CD4-positive, alpha-beta T cell (primary cell): ENCODE measurements at regions not wholly inside any gene's neighbourhood (a gene's known extent, or its start where the extent isn't known, plus 50 kb on each side); places are given as distances from the start of the nearest gene placed in this dataset.

Source experiments
- ATAC-seq: fragments of 200-7000 bp; cut with Tn5 transposase; one replicate; pipeline ENCODE4 v1.10.0; 2022; ENCODE audit warnings: mild to moderate bottlenecking; ENCODE audit not compliant: poor library complexity
- CTCF ChIA-PET: fragments of 350-600 bp; sonication (Branson Sonifier 250); formaldehyde crosslinking; loops from one replicate; lab custom pipeline; 2021; ENCODE audit warnings: antibody characterized with exemption, inconsistent platforms; lab: Charles Lee
- POLR2A ChIA-PET: fragments of 350-600 bp; sonication (Branson Sonifier 250); formaldehyde crosslinking; loops from one replicate; lab custom pipeline; 2021; ENCODE audit warnings: antibody characterized with exemption, inconsistent platforms; lab: Charles Lee
- DNase-seq, 14 experiments: peaks; one replicate each; pipeline ENCODE4 v3.0.0-alpha.2; 2013 to 2020; ENCODE audit warnings: mixed read lengths in 2 of 14
- H3K27ac ChIP-seq, 2 donors: one replicate each; pipeline versions ENCODE4 v1.5.1 to v1.7.0; 2013; ENCODE audit warnings: low read length in 2 of 2, low read depth in 1 of 2, mild to moderate bottlenecking in 1 of 2
- H3K27me3 ChIP-seq, 2 experiments: 1 replicate in 1 of 2; 2 replicates in 1 of 2; pipeline versions ENCODE4 v1.6.1 to v1.7.0; 2013; ENCODE audit warnings: low read length in 2 of 2, control low read depth in 1 of 2, mild to moderate bottlenecking in 1 of 2, moderate library complexity in 1 of 2; ENCODE audit not compliant: insufficient read depth in 2 of 2, control insufficient read depth in 1 of 2
- H3K36me3 ChIP-seq: one replicate; pipeline ENCODE4 v1.6.1; 2013; ENCODE audit warnings: low read length, control low read depth; ENCODE audit not compliant: insufficient read depth
- H3K4me1 ChIP-seq: one replicate; pipeline ENCODE4 v1.6.1; 2013; ENCODE audit warnings: low read length, control low read depth; ENCODE audit not compliant: insufficient read depth
- H3K4me3 ChIP-seq: one replicate; pipeline ENCODE4 v1.5.1; 2013; ENCODE audit warnings: mild to moderate bottlenecking, low read length, moderate library complexity
- H3K9me3 ChIP-seq, 2 experiments: 1 replicate in 1 of 2; 2 replicates in 1 of 2; pipeline versions ENCODE4 v1.6.1 to v1.7.0; 2013; ENCODE audit warnings: low read length in 2 of 2, mild to moderate bottlenecking in 2 of 2, control low read depth in 1 of 2, moderate library complexity in 1 of 2; ENCODE audit not compliant: control insufficient read depth in 1 of 2, insufficient read depth in 1 of 2
- H3K27ac Mint-ChIP-seq: one replicate; pipeline ENCODE4 v1.8.0; 2020; ENCODE audit warnings: mixed read lengths
- H3K27me3 Mint-ChIP-seq: one replicate; pipeline ENCODE4 v1.8.0; 2021; ENCODE audit warnings: mixed read lengths
- H3K36me3 Mint-ChIP-seq: one replicate; pipeline ENCODE4 v1.8.0; 2021; ENCODE audit warnings: low read depth, mixed read lengths
- H3K4me1 Mint-ChIP-seq: one replicate; pipeline ENCODE4 v1.8.0; 2021; ENCODE audit warnings: low read depth, mixed read lengths
- H3K4me3 Mint-ChIP-seq: one replicate; pipeline ENCODE4 v1.8.0; 2020; ENCODE audit warnings: mild to moderate bottlenecking, mixed read lengths
- H3K9me3 Mint-ChIP-seq: one replicate; pipeline ENCODE4 v1.8.0; 2020; ENCODE audit warnings: mixed read lengths
- CTCF ChIP-seq: fragments of 200-600 bp; IDR thresholded peaks from one replicate; pipeline ENCODE4 v1.8.0; 2022; ENCODE audit warnings: antibody characterized with exemption, mild to moderate bottlenecking
- intact Hi-C, 2 experiments: fragments of 100-400 bp; cut with DNase I in 1 of 2; cut with micrococcal nuclease in 1 of 2; formaldehyde crosslinking; loops; one replicate each; pipeline versions ENCODE4 v1.15.1 to v1.9.0; 2023 to 2025; cut with DNase I, micrococcal nuclease

GRCh38 chr6:134850721-134851305 lies 99.1 kb downstream of the ALDH8A1 start:
- no peaks in the 10 kb centered on the region for H3K4me1 Mint-ChIP-seq
- CTCF ChIA-PET = no interaction called here
- TF ChIP-seq CTCF = no peak

GRCh38 chr6:134849920-134850447 lies 99.9 kb downstream of the ALDH8A1 start:
- Histone ChIP-seq H3K36me3 (no peaks in the 10 kb centered on the region), H3K9me3 (no peaks in the 10 kb centered on the region), H3K27me3 (peaks cover 0 to 4% of the 10 kb centered on the region in 2 experiments), H3K4me1 (no peaks in the 10 kb centered on the region), H3K27ac (no peak overlapping the region), H3K4me3 (no peak overlapping the region)
- DNase-seq (no peak), ATAC-seq (no peak)
- ChIA-PET POLR2A (no interaction called here), CTCF (no interaction called here)
- Mint-ChIP-seq H3K27me3 (no peaks in the 10 kb centered on the region), H3K36me3 (no peaks in the 10 kb centered on the region), H3K4me1 (no peaks in the 10 kb centered on the region), H3K4me3 (no peak overlapping the region), H3K9me3 (no peaks in the 10 kb centered on the region), H3K27ac (no peak overlapping the region)
- TF ChIP-seq CTCF = no peak
- intact Hi-C loops = no loop called here

More at GRCh38 chr6:134850721-134851305, 99.1 kb downstream of the ALDH8A1 start:
- no peaks in the 10 kb centered on the region for H3K9me3 Mint-ChIP-seq
- H3K27me3 Mint-ChIP-seq = no peaks in the 10 kb centered on the region
- peaks cover 0 to 4% of the 10 kb centered on the region in 2 experiments for H3K27me3 ChIP-seq
- H3K36me3 Mint-ChIP-seq = no peaks in the 10 kb centered on the region
- H3K4me3 Mint-ChIP-seq = no peak overlapping the region
- H3K9me3 ChIP-seq = no peaks in the 10 kb centered on the region
- no peak overlapping the region for H3K4me3 ChIP-seq
- DNase-seq = no peak
- POLR2A ChIA-PET = no interaction called here
- ATAC-seq = no peak
- no peak overlapping the region for H3K27ac ChIP-seq
- H3K4me1 ChIP-seq = no peaks in the 10 kb centered on the region
- H3K27ac Mint-ChIP-seq = no peak overlapping the region
- no peaks in the 10 kb centered on the region for H3K36me3 ChIP-seq
- intact Hi-C loops = no loop called here

GRCh38 chr6:134848076-134848475 lies 101.8 kb downstream of the ALDH8A1 start:
- H3K4me3 ChIP-seq = no peak overlapping the region
- no peak for DNase-seq
- Mint-ChIP-seq H3K36me3 (no peaks in the 10 kb centered on the region), H3K27me3 (no peaks in the 10 kb centered on the region), H3K4me3 (no peak overlapping the region), H3K4me1 (no peaks in the 10 kb centered on the region), H3K27ac (no peak overlapping the region), H3K9me3 (no peaks in the 10 kb centered on the region)
- intact Hi-C loops = no loop called here
- peaks cover 0 to under 1% of the 10 kb centered on the region in 2 experiments for H3K27me3 ChIP-seq
- ChIA-PET POLR2A (no interaction called here), CTCF (no interaction called here)
- ATAC-seq = no peak
- TF ChIP-seq CTCF = no peak
- no peaks in the 10 kb centered on the region for H3K36me3 ChIP-seq
- no peaks in the 10 kb centered on the region for H3K9me3 ChIP-seq
- no peak overlapping the region for H3K27ac ChIP-seq
- H3K4me1 ChIP-seq = no peaks in the 10 kb centered on the region
